ENCODE measurements at regions not wholly inside any gene's neighbourhood (a gene's known extent, or its start where the extent isn't known, plus 50 kb on each side); places are given as distances from the start of the nearest gene placed in this dataset.

DNA sequence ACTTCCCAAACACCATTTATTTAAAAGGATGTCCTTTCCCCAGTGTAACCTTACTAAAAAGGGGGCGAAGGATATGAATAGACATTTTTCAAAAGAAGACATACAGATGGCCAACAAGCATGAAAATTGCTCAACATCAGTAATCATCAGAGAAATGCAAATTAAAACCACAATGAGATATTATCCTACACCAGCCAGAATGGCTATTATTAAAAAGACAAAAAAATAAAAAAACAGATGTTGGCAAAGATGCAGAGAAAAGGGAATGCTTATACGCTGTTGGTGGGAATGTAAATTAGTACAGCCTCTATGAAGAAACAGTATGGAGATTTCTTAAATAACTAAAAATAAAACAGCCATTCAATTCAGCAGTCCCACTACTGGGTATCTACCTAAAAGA lies 142.3 kb upstream of the NT5C1B start:
- TF ChIP-seq, protein P1, sequence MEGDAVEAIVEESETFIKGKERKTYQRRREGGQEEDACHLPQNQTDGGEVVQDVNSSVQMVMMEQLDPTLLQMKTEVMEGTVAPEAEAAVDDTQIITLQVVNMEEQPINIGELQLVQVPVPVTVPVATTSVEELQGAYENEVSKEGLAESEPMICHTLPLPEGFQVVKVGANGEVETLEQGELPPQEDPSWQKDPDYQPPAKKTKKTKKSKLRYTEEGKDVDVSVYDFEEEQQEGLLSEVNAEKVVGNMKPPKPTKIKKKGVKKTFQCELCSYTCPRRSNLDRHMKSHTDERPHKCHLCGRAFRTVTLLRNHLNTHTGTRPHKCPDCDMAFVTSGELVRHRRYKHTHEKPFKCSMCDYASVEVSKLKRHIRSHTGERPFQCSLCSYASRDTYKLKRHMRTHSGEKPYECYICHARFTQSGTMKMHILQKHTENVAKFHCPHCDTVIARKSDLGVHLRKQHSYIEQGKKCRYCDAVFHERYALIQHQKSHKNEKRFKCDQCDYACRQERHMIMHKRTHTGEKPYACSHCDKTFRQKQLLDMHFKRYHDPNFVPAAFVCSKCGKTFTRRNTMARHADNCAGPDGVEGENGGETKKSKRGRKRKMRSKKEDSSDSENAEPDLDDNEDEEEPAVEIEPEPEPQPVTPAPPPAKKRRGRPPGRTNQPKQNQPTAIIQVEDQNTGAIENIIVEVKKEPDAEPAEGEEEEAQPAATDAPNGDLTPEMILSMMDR (conservative IDR thresholded peaks at IDR 0.05), result no peak
- no peak for TF ChIP-seq ZFX (IDR thresholded peaks at IDR 0.05)
- no peak overlapping the region for H3K27ac ChIP-seq

DNA sequence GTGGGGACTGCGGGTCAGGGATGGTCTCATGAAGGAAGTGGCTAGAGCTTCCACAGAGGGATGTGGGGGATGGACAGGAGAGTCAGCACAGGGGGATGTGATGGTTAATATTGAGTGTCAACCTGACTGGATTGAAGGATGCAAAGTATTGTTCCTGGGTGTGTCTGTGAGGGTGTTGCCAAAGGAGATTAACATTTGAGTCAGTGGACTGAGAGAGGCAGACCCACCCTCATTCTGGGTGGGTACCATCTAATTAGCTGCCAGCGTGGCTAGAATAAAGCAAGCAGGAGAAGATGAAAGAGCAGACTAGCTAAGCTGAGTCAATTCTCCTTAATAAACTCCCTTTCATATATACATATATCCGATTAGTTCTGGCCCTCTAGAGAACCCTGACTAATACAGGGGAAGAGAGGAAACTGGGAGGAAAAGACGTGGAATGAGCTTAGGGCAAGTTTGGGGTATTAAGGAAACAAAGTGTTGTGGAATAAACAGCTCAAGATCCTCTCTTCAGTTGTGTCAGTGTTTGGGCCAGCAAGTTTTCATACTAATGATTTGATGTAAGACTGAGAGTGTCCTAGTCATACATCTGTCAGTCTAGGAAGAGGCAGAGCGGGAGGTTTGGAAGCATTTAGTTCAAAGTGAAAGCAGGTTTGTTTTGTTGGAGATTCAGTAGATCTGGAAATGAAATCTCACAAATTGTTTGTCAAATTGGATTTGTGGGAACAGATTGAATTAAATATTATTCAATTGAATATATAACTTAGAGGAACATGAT lies 135.2 kb upstream of the NT5C1B start:
- no peak overlapping the region for H3K27ac ChIP-seq
- TF ChIP-seq ZFX (IDR thresholded peaks at IDR 0.05), result no peak
- TF ChIP-seq, protein P1 (conservative IDR thresholded peaks at IDR 0.05), result no peak

DNA sequence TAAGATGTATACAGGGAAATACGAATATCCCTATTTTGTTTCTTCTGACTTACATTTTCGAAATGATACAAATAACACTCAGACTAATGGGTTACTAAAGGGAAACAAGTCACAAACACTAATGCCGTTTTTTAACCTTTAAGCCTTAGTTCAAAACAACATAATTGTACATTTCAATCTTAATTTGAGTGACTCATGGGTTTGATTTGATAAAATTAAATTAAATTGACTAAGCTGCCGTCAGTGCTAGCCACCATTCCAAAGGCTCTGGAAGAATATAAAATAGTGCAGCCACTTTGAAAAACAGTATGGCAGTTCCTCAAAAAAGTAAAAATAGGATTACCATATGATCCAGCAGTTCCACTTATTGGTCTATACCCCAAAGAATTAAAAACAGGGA lies 133.8 kb upstream of the NT5C1B start:
- H3K27ac ChIP-seq, result no peak overlapping the region
- TF ChIP-seq, protein P1 (conservative IDR thresholded peaks at IDR 0.05), result no peak

DNA sequence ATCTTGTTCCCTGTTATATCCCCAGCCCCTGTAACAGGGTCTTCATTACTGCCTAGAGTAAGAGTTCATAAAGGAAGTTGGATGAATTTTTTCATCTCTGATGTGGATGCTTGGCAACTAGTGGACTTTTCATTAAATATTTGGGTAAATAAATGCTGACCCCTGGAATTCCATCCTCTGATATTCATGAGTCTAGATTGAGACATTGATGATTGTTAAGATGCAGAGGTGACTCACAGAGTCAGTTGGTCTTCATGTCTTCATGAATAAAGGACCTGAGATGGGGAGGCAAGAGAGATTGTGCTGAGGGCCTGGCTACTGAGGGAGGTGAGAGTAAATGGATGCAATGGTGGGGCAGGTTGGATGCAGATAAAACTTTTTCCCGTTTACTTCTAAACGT lies 132.7 kb upstream of the NT5C1B start:
- TF ChIP-seq ZFX (IDR thresholded peaks at IDR 0.05), result no peak
- TF ChIP-seq, protein P1 (conservative IDR thresholded peaks at IDR 0.05), result no peak

DNA sequence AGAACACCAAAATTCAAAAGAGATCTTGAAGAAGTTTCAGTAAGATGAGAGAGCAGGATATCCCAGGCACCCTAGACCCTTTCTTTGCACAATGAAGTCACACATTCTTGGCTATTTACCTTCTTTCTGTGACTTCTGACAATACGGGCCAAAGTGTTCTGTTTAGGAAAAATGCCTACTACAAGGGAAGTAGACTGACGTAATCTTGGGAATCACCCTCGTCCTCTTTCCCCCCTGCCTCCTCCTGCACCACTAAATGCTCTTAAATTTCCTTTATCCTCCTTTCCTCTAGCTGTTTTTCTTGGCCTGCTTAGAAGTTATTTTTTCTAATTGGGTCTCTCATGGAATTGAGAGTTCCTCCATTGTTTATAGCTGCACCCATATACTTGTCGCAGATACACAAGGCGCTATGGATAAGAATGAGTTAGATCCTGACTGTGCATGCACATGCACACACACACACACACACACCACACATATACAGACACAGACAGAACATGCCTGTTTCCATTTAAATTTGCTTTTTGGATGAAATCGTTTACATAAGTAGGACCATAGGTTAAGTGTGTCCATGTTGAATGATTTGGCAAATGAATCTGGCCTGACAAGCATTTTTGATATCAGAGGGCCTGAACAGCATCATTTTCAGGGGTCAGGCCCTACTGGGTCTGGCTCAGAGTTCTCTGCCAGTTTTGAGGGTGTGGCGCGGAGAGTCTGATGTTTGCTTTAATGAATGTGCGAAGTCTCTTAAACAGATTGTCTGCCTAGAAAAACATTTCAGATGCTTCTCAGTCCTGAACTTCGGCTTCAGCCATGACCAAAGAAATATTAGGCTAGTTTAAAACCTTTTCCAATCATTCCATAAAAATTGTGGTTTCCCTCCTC lies 131.9 kb upstream of the NT5C1B start:
- H3K27ac ChIP-seq, result no peak overlapping the region
- TF ChIP-seq, protein P1 (conservative IDR thresholded peaks at IDR 0.05), result no peak
- TF ChIP-seq ZFX (IDR thresholded peaks at IDR 0.05), result no peak

More for the DNA sequence above, 132.7 kb upstream of the NT5C1B start:
- H3K27ac ChIP-seq, result no peak overlapping the region

DNA sequence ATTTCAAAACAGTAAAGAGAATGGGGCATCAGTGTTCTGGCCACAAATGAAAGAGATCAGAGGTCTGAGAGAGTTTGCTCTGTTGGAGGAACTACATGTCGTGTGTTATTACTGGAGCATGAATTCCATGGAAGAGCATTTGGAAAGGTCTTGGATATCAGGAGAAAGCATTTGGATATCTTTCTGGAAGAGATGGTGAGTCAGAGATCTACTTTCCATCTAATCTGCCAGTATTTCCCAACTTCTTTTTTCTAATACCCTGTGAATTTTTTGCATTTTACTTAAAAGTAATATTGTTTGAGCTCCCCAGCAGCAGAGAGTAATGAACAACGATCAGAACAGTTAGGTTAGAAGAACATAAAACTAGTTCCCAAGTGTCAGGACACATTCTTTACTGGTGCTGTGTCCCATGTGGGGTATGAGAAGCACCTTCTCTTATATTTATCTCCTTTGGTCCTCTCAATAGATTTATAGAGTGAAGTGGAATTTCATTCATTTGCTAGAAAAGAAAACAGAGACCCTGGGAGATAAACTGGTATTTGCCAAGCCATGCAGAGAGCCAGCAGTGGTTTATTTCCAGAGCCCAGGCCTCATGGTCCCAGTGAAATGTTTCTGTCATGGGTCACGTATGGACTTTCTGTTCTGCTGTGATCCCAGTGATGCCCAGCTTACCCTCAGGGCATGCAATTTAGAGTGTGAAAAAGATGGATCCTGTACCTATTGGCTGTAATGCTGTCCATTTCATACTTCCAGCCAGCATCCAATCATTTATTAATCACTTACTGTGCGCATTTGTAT lies 130.8 kb upstream of the NT5C1B start:
- no peak overlapping the region for H3K27ac ChIP-seq
- no peak for TF ChIP-seq ZFX (IDR thresholded peaks at IDR 0.05)
- TF ChIP-seq, protein P1 (conservative IDR thresholded peaks at IDR 0.05), result no peak
